ENCODE measurements at regions not wholly inside any gene's neighbourhood (a gene's known extent, or its start where the extent isn't known, plus 50 kb on each side); places are given as distances from the start of the nearest gene placed in this dataset.

DNA sequence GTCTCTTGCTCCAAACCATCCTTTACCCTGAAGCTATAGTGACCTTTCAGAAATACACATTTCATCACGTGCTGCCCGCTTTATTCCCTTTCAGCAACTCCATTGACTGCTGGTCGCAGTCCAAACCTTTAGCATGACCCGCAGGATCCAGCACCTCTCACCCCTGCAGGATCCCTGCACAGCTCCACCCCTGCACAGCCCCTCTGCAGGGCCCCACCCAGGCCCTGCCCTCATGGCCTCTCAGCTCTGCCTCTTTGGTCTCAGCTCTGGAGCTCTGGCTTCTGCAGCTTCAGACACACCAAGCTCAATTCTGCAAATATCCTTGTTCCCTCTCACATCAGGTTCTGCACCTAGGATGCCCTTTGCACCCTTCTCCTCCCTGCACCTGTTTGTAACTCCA lies 264.9 kb upstream of the C1orf174 start:
- H3K4me3 ChIP-seq: no peak overlapping the region
- no peak for DNase-seq
- TF ChIP-seq, protein P1, sequence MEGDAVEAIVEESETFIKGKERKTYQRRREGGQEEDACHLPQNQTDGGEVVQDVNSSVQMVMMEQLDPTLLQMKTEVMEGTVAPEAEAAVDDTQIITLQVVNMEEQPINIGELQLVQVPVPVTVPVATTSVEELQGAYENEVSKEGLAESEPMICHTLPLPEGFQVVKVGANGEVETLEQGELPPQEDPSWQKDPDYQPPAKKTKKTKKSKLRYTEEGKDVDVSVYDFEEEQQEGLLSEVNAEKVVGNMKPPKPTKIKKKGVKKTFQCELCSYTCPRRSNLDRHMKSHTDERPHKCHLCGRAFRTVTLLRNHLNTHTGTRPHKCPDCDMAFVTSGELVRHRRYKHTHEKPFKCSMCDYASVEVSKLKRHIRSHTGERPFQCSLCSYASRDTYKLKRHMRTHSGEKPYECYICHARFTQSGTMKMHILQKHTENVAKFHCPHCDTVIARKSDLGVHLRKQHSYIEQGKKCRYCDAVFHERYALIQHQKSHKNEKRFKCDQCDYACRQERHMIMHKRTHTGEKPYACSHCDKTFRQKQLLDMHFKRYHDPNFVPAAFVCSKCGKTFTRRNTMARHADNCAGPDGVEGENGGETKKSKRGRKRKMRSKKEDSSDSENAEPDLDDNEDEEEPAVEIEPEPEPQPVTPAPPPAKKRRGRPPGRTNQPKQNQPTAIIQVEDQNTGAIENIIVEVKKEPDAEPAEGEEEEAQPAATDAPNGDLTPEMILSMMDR (IDR thresholded peaks at IDR 0.05; ENCODE audit: borderline replicate concordance): no peak
- no peaks in the 10 kb centered on the region for H3K36me3 ChIP-seq
- H3K4me1 ChIP-seq: no peaks in the 10 kb centered on the region
- no peaks in the 10 kb centered on the region for H3K9me3 ChIP-seq (replicated peaks)
- peaks cover 88% of the 10 kb centered on the region for H3K27me3 ChIP-seq (ENCODE audit: low read depth)
- H3K27ac ChIP-seq (replicated peaks): no peak overlapping the region
- intact Hi-C loops (cut with micrococcal nuclease): no loop called here

DNA sequence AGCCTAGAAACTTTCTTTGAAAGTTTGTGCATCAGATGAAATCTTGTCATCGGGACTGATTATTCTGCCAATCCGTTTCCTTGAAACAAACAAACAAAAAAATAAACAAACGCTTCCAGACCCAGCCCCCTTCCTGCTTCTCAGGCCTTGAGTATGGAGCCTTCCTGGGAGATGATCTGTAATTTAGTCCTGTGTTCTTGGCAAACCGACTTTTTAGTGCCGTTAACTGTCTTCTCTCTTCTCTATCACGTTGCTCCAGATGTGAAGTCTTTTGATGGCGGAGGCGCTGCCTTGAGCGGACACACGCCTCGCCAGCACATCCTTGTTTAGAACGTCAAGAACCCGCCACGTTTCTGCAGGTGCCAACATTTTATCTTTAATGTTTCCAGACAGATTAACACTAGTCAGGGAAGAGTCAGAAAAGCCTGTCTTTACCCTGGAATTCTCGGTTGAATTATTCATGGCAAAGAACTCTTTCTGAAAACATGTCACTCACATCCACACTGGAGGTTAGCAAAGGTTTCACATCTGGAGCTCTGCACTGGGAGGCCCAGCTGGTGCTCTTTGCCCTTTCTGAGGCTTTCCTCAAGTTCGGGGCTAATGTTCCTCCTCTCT lies 265.7 kb upstream of the C1orf174 start:
- TF ChIP-seq, protein P1 (IDR thresholded peaks at IDR 0.05; ENCODE audit: borderline replicate concordance): no peak
- Histone ChIP-seq H3K4me1 (no peaks in the 10 kb centered on the region), H3K36me3 (no peaks in the 10 kb centered on the region), H3K27ac (replicated peaks) (no peak overlapping the region), H3K9me3 (replicated peaks) (no peaks in the 10 kb centered on the region), H3K4me3 (no peak overlapping the region), H3K27me3 (ENCODE audit: low read depth) (peaks cover 92% of the 10 kb centered on the region)
- intact Hi-C loops (cut with micrococcal nuclease): no loop called here
- DNase-seq: no peak

DNA sequence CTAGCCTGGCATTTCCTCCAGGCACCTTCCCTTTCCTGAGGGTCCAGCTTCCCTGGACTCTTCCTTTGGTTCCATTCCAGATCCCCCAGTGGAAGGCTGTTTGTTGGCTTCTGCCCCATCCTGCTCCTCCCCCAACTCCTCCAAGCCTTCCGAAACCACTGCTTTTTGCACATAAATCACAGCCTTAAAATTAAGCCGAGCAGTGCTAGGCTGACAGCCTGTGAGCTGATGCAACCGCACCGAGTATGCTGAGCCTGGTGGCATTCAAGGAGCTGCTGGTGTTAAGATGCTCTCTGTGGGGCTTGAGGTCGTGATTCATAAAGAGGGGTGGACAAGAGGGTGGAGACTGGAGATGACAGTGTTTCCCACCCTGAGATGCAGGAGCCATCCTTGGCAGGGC lies 266.6 kb upstream of the C1orf174 start:
- Histone ChIP-seq H3K36me3 (no peaks in the 10 kb centered on the region), H3K27me3 (ENCODE audit: low read depth) (peaks cover 96% of the 10 kb centered on the region), H3K9me3 (replicated peaks) (no peaks in the 10 kb centered on the region), H3K4me1 (no peaks in the 10 kb centered on the region), H3K4me3 (no peak overlapping the region), H3K27ac (replicated peaks) (no peak overlapping the region)
- TF ChIP-seq, protein P1 (IDR thresholded peaks at IDR 0.05; ENCODE audit: borderline replicate concordance): no peak
- intact Hi-C loops (cut with micrococcal nuclease): no loop called here
- DNase-seq: no peak

DNA sequence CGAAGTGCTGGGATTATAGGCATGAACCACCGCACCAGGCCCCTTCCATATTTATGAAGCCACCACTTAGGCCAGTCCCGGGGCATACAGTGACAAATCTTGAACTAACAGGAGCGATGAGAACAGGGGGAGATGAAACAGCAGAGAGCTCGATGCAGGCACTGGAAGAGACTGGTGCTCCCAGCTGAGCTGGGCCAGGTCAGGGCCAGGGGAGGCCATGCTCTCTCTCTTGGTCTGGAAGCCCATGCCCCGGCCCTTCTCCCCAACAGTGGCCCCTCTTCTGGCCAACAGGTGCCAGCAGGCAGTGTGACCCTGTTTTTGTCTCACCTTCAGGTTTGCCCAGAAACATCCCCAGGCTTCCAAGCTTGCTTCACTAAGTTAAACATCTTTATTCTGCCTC lies 269.9 kb upstream of the C1orf174 start:
- Histone ChIP-seq H3K9me3 (replicated peaks) (no peaks in the 10 kb centered on the region), H3K4me3 (no peak overlapping the region), H3K36me3 (no peaks in the 10 kb centered on the region), H3K27ac (replicated peaks) (no peak overlapping the region), H3K27me3 (ENCODE audit: low read depth) (peaks cover 100% of the 10 kb centered on the region), H3K4me1 (no peaks in the 10 kb centered on the region)
- no peak for DNase-seq
- intact Hi-C loops (cut with micrococcal nuclease): no loop called here
- TF ChIP-seq, protein P1 (IDR thresholded peaks at IDR 0.05; ENCODE audit: borderline replicate concordance): no peak

DNA sequence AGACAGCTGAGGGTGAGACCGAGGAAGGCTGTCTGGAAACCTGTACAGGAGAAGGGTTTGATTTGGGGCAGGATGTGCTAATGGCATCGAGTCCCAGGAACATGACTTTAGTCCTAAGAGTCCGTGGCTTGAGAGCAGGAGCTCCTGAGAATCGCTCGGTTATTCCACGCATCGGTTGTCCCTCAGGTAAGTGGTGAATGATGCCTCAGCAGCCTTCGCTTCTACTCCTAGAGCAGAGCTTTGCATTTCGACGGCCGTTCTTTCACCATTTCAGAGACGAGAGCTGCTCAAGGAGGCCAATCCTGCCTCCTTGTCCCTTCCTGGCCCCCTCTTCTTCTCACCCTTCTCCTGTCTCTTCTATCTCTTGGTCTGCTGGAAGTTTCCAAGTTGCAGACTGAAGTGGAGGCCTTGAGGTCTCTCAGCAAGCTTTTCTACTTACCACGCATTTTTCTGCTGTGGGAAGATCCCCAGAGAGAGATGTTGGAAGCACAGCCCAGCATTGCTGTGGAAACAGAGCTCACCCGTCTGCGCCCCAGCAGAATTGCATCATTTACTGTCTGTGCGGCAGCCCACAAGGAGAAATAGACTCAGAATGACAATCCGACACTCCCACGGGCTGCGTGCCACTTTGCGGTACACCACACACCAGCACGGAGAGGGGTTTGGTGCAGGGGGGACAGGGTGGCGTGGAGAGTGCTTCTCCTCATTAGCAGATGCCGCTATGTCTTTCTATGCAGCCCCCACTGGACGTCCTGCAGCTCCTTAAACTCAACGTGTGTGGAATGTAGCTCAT lies 270.7 kb upstream of the C1orf174 start:
- H3K27me3 ChIP-seq (ENCODE audit: low read depth): peaks cover 99% of the 10 kb centered on the region
- no peak overlapping the region for H3K27ac ChIP-seq (replicated peaks)
- intact Hi-C loops (cut with micrococcal nuclease): no loop called here
- no peak overlapping the region for H3K4me3 ChIP-seq
- H3K9me3 ChIP-seq (replicated peaks): no peaks in the 10 kb centered on the region
- DNase-seq: no peak
- no peaks in the 10 kb centered on the region for H3K4me1 ChIP-seq
- H3K36me3 ChIP-seq: no peaks in the 10 kb centered on the region
- TF ChIP-seq, protein P1 (IDR thresholded peaks at IDR 0.05; ENCODE audit: borderline replicate concordance): no peak

Measured in left ventricle myocardium inferior (tissue), 1 donor.